IMR-90 (cell line): ENCODE measurements at regions not wholly inside any gene's neighbourhood (a gene's known extent, or its start where the extent isn't known, plus 50 kb on each side); places are given as distances from the start of the nearest gene placed in this dataset.

ENCODE experiments used
- ATAC-seq: fragments of 200-7000 bp; cut with Tn5 transposase; 2 replicates; pipeline ENCODE4 v1.9.1; 2020; ENCODE audit warnings: low read depth, mild to moderate bottlenecking, moderate library complexity
- BruUV-seq: library from RNA; stranded (reverse); fragments of 400-500 nt; replicated peaks from 2 replicates; lab custom pipeline; 2021; lab: Mats Ljungman, UMichigan
- CTCF ChIA-PET: fragments of 300-600 bp; formaldehyde crosslinking; extraction: SDS; loops from one replicate; lab custom pipeline; 2021; ENCODE audit warnings: antibody characterized with exemption; lab: Yijun Ruan, JAX
- POLR2A ChIA-PET: fragments of 300-600 bp; sonication (Branson Sonifier 250); formaldehyde crosslinking; loops from one replicate; lab custom pipeline; 2022; ENCODE audit warnings: antibody characterized with exemption; ENCODE audit not compliant: unreplicated experiment; lab: Charles Lee
- DNase-seq: peaks from one replicate; pipeline ENCODE4 v3.0.0; 2013
- H2AFZ ChIP-seq: replicated peaks from 2 replicates; pipeline ENCODE3; 2013; ENCODE audit warnings: low read length, mild to moderate bottlenecking; ENCODE audit not compliant: poor library complexity
- H2AK5ac ChIP-seq: 2 replicates; pipeline ENCODE4 v1.6.1; 2013; ENCODE audit warnings: low read depth, low read length, inconsistent platforms
- H2AK9ac ChIP-seq: replicated peaks from 2 replicates; pipeline ENCODE3; 2013; ENCODE audit warnings: mild to moderate bottlenecking, low read depth, low read length, moderate library complexity; ENCODE audit not compliant: poor library complexity
- H2BK120ac ChIP-seq: 2 replicates; pipeline ENCODE4 v1.6.1; 2013; ENCODE audit warnings: low read depth, low read length, inconsistent platforms
- H2BK15ac ChIP-seq: 3 replicates; pipeline ENCODE4 v1.6.1; 2013; ENCODE audit warnings: low read depth, low read length, inconsistent platforms
- H2BK20ac ChIP-seq: 2 replicates; pipeline ENCODE4 v1.6.1; 2013; ENCODE audit warnings: low read depth, mild to moderate bottlenecking, inconsistent platforms, low read length, moderate library complexity
- H2BK5ac ChIP-seq: 2 replicates; pipeline ENCODE4 v1.6.1; 2013; ENCODE audit warnings: mild to moderate bottlenecking, low read depth, low read length, inconsistent platforms; ENCODE audit not compliant: poor library complexity, severe bottlenecking
- H3K14ac ChIP-seq: replicated peaks from 2 replicates; pipeline ENCODE4 v1.6.1; 2013; ENCODE audit warnings: low read depth, low read length, inconsistent platforms
- H3K18ac ChIP-seq: 2 replicates; pipeline ENCODE4 v1.6.1; 2013; ENCODE audit warnings: low read depth, low read length, control low read depth
- H3K23ac ChIP-seq: 2 replicates; pipeline ENCODE4 v1.6.1; 2013; ENCODE audit warnings: low read depth, low read length, inconsistent platforms
- H3K27ac ChIP-seq: 2 replicates; pipeline ENCODE4 v1.5.1; 2013; ENCODE audit warnings: mild to moderate bottlenecking, control low read depth, low read length; ENCODE audit not compliant: insufficient read depth
- H3K27me3 ChIP-seq: 2 replicates; pipeline ENCODE4 v1.6.1; 2013; ENCODE audit warnings: low read length; ENCODE audit not compliant: control insufficient read depth, insufficient read depth
- H3K36me3 ChIP-seq: 2 replicates; pipeline ENCODE4 v1.6.1; 2013; ENCODE audit warnings: low read length, mixed read lengths; ENCODE audit not compliant: control insufficient read depth, insufficient read depth
- H3K4ac ChIP-seq: 2 replicates; pipeline ENCODE4 v1.6.1; 2013; ENCODE audit warnings: low read depth, low read length, inconsistent platforms
- H3K4me1 ChIP-seq: 2 replicates; pipeline ENCODE4 v1.6.1; 2013; ENCODE audit warnings: low read length, mixed read lengths; ENCODE audit not compliant: control insufficient read depth, insufficient read depth
- H3K4me2 ChIP-seq: 2 replicates; pipeline ENCODE4 v1.6.1; 2013; ENCODE audit warnings: low read depth, mild to moderate bottlenecking, control low read depth, low read length, moderate library complexity
- H3K4me3 ChIP-seq: 2 replicates; pipeline ENCODE4 v1.5.1; 2013; ENCODE audit warnings: low read depth, mild to moderate bottlenecking, control low read depth, low read length, moderate library complexity; ENCODE audit not compliant: insufficient read depth
- H3K56ac ChIP-seq: 2 replicates; pipeline ENCODE4 v1.6.1; 2013; ENCODE audit warnings: low read length, inconsistent platforms; ENCODE audit not compliant: insufficient read depth; ENCODE audit errors: extremely low read depth
- H3K79me1 ChIP-seq, 2 experiments: 2 replicates each; pipeline ENCODE4 v1.6.1; 2013; ENCODE audit warnings: low read length in 2 of 2, inconsistent platforms in 1 of 2, low read depth in 1 of 2
- H3K9ac ChIP-seq: 2 replicates; pipeline ENCODE4 v1.6.1; 2013; ENCODE audit warnings: low read depth, low read length, control low read depth
- H3K9me1 ChIP-seq: 2 replicates; pipeline ENCODE4 v1.6.1; 2013; ENCODE audit warnings: low read length, inconsistent platforms; ENCODE audit not compliant: insufficient read depth
- H3K9me3 ChIP-seq: 2 replicates; pipeline ENCODE4 v1.6.1; 2013; ENCODE audit warnings: low read length; ENCODE audit not compliant: control insufficient read depth, insufficient read depth
- H4K20me1 ChIP-seq: 2 replicates; pipeline ENCODE4 v1.6.1; 2013; ENCODE audit warnings: low read length, inconsistent platforms; ENCODE audit not compliant: insufficient read depth
- H4K5ac ChIP-seq: 2 replicates; pipeline ENCODE4 v1.6.1; 2013; ENCODE audit warnings: mild to moderate bottlenecking, low read depth, low read length, control low read depth
- H4K8ac ChIP-seq, 2 experiments: 2 replicates each; pipeline ENCODE4 v1.6.1; 2013; ENCODE audit warnings: low read depth in 2 of 2, low read length in 2 of 2, control low read depth in 1 of 2, inconsistent platforms in 1 of 2
- H4K91ac ChIP-seq: 2 replicates; pipeline ENCODE4 v1.6.1; 2013; ENCODE audit warnings: low read depth, low read length, inconsistent platforms; ENCODE audit not compliant: insufficient read depth
- BHLHE40 ChIP-seq: fragments of 150-350 bp; IDR thresholded peaks from 2 replicates; pipeline ENCODE4 v1.6.1; 2016; ENCODE audit warnings: mild to moderate bottlenecking, low read depth, low read length
- CEBPB ChIP-seq: IDR thresholded peaks from 2 replicates; pipeline ENCODE4 v1.6.1; 2012; ENCODE audit warnings: low read depth, low read length, improper control_type of control experiment
- CTCF ChIP-seq: conservative IDR thresholded peaks from 2 replicates; pipeline ENCODE4 v1.5.1; 2012; ENCODE audit warnings: mild to moderate bottlenecking, low read depth, low read length, improper control_type of control experiment
- FOS ChIP-seq: fragments of 150-350 bp; IDR thresholded peaks from 2 replicates; pipeline ENCODE4 v1.6.1; 2016; ENCODE audit warnings: low read depth, low read length
- MAFK ChIP-seq: IDR thresholded peaks from 2 replicates; pipeline ENCODE4 v1.6.1; 2012; ENCODE audit warnings: low read depth, low read length, improper control_type of control experiment
- MXI1 ChIP-seq: IDR thresholded peaks from 2 replicates; pipeline ENCODE4 v1.6.1; 2012; ENCODE audit warnings: low read depth, mild to moderate bottlenecking, low read length, moderate library complexity, borderline replicate concordance
- NFE2L2 ChIP-seq: fragments of 150-350 bp; IDR thresholded peaks from 2 replicates; pipeline ENCODE4 v1.6.1; 2016; ENCODE audit warnings: low read depth, mild to moderate bottlenecking, low read length
- RCOR1 ChIP-seq: IDR thresholded peaks from 2 replicates; pipeline ENCODE4 v1.6.1; 2012; ENCODE audit warnings: mild to moderate bottlenecking, low read length, improper control_type of control experiment; ENCODE audit not compliant: insufficient replicate concordance
- RFX5 ChIP-seq: IDR thresholded peaks from 2 replicates; pipeline ENCODE4 v1.8.0; 2012; ENCODE audit warnings: low read depth, mild to moderate bottlenecking, low read length, moderate library complexity
- WGBS, 2 experiments: methylation state at CpG; one replicate each; pipeline versions ENCODE4 v1.1.5 to v1.1.7; 2013; ENCODE audit warnings: missing lambda C conversion rate in 2 of 2; ENCODE audit not compliant: insufficient read length in 1 of 2; ENCODE audit errors: extremely low coverage in 2 of 2; 5-methylcytosine and 5-hydroxymethylcytosine counted together
- dilution Hi-C: fragments of 300-500 bp; cut with HindIII; formaldehyde crosslinking; loops from one replicate; pipeline ENCODE4 v1.14.3; 2018; ENCODE audit warnings: low sequenced_read_pairs; ENCODE audit not compliant: unreplicated experiment
- in situ Hi-C: fragments of 300-500 bp; cut with MboI; formaldehyde crosslinking; loops from 3 replicates; pipeline ENCODE4 v1.14.3; 2019; ENCODE audit warnings: low sequenced_read_pairs, inconsistent platforms, mixed read lengths
- intact Hi-C: fragments of 100-400 bp; cut with micrococcal nuclease; formaldehyde crosslinking; loops from 2 replicates; pipeline ENCODE4 v1.10.0; 2022

GRCh38 chr14:80390906-80391305 lies 179.6 kb upstream of the DIO2 start:
- H3K18ac ChIP-seq: peak overlapping the region; percentile 9; the same call in 1 of the 2 replicates
- H2BK120ac ChIP-seq: peak overlapping the region; percentile 83
- intact Hi-C loops: no loop called here
- H2BK15ac ChIP-seq: peak overlapping the region; percentile 30; the same call in 1 of the 3 replicates
- peaks cover 17% of the 10 kb centered on the region for H3K4me1 ChIP-seq
- peak overlapping the region; percentile 4 for H2AK9ac ChIP-seq
- H3K27me3 ChIP-seq: no peaks in the 10 kb centered on the region
- peak overlapping the region; percentile 70 for H2BK20ac ChIP-seq
- no peaks in the 10 kb centered on the region for H4K20me1 ChIP-seq
- POLR2A ChIA-PET: no interaction called here
- dilution Hi-C loops: no loop called here
- H3K36me3 ChIP-seq: no peaks in the 10 kb centered on the region
- no peaks in the 10 kb centered on the region for H3K79me1 ChIP-seq
- peak overlapping the region; percentile 57; the same call in 1 of the 2 replicates for H4K5ac ChIP-seq
- H3K14ac ChIP-seq: peak overlapping the region; percentile 24; the same call in 1 of the 2 replicates
- H3K4me3 ChIP-seq: no peak overlapping the region
- in situ Hi-C loops: no loop called here
- no TSS peak for BruUV-seq
- peak overlapping the region; percentile 55 for H3K4ac ChIP-seq
- ATAC-seq (no peak), DNase-seq (peak; percentile 51)
- peaks cover 4% of the 10 kb centered on the region; the same call in 1 of the 2 replicates for H3K9me1 ChIP-seq
- peak overlapping the region; percentile 71; the same call in 1 of the 2 replicates for H3K56ac ChIP-seq
- no peak overlapping the region; the same call in 1 of the 2 replicates for H3K4me2 ChIP-seq
- WGBS, 2 experiments: no CpG with 5 or more reads among the region's 1 CpG
- peak overlapping the region; percentile 25 to 79; a peak in 2 of 4 replicates for H4K8ac ChIP-seq
- H2AK5ac ChIP-seq: no peak overlapping the region; the same call in 1 of the 2 replicates
- peak overlapping the region; percentile 80 for H2BK5ac ChIP-seq
- peak overlapping the region; percentile 75 for H4K91ac ChIP-seq
- no peak overlapping the region for H2AFZ ChIP-seq
- no peak for TF ChIP-seq BHLHE40
- no peak for TF ChIP-seq RCOR1
- no peak for TF ChIP-seq MAFK
- no peak for TF ChIP-seq CEBPB
- TF ChIP-seq MXI1: no peak
- no peak for TF ChIP-seq FOS
- no peak for TF ChIP-seq RFX5
- TF ChIP-seq NFE2L2: no peak
- no peak for TF ChIP-seq CTCF
- H3K27ac ChIP-seq: no peak overlapping the region
- no peak overlapping the region for H3K23ac ChIP-seq
- H3K9me3 ChIP-seq: no peaks in the 10 kb centered on the region
- CTCF ChIA-PET: interaction anchor here (1.0 to 1.1 kb wide), 2 partner anchors 335 to 472 kb away, joined by 3 read pairs; no protein-coding TSS in a partner anchor
- H3K9ac ChIP-seq: no peak overlapping the region
